Non-pigmented ciliary epithelial cell (primary cell): ENCODE measurements at regions not wholly inside any gene's neighbourhood (a gene's known extent, or its start where the extent isn't known, plus 50 kb on each side); places are given as distances from the start of the nearest gene placed in this dataset.
"Not testable (repeated sequence)": the region's sequence is repeated elsewhere in the genome, so short reads cannot be mapped to it uniquely, and the experiment has no call there.

ENCODE experiments used
- DNase-seq: peaks from one replicate; pipeline ENCODE4 v3.0.0-alpha.2; 2010; ENCODE audit warnings: low read depth

DNA sequence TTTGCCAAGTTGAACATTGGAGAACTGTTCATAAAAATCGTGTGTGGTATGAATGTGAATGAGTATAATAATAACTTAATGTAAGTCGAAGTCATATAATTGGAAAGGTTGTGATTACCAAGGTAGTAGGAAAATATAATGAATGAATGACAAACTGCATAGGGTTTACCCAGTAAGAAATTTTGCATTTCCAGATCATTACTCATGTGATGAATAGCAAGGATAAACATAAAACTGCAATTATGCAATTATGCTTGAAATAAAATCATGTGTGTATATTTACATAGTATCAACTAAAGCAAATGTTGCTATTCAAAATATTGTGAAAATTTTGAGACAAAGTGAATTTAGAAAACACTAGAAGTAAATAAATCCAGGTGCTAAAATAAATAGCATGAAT lies 1108.7 kb upstream of the TMEFF2 start:
- no peak for DNase-seq

DNA sequence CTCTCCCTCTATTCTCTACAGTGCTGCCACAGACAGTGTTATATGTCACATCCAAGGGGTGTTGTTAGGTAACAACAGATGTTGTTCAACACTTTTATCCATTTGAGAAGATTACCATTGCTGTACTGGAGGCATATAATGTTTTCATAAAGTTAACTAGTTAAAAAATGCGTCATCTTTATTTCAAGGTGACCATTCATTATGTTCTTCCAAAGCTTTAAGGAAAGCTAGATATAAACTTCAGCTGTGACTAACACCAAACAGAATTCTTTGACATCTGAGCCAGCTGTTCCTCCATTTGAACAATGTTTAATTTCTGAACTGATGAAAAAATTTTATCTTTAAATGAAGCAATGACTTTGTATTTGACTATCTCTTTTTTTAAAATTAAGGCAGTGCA lies 1099.6 kb upstream of the TMEFF2 start:
- no peak for DNase-seq

DNA sequence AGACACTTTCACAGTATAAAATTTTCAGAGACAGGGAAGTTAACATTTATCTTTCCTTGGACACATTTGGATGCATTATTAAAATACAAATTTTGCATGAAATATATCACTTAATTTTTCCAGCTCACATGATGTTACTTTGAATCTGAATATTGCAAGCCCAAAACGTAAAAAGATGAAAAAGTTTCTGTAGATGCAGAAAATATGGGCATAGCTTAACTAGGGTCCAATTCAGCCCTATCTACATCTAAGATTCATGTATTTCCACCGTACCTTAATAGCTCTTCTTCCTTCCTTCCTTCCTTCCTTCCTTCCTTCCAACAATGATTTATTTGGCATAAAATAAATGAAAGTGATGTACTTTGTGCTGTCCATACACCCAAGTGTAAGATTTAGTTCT lies 1084.6 kb upstream of the TMEFF2 start:
- no peak for DNase-seq

DNA sequence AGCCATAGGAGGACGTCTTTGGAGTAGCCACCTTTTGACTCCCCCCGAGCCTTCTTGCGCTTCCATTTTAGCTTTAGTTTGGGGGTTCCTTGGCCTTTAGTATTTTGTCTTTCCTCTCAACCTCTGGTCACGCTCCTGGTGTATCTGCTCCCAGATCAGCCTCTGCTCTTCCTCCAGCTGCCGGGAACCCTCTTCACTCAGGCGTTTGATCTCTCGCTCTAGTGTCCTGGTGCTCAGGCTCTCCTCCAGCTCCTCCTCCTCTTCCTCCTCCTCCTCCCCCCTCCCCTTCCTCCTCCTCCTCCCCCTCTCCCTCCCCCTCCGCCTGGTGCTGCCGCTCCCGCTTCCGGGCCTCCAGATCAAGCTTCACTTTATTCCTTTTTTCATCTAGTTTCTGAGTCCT lies 1082.3 kb upstream of the TMEFF2 start:
- no peak for DNase-seq

DNA sequence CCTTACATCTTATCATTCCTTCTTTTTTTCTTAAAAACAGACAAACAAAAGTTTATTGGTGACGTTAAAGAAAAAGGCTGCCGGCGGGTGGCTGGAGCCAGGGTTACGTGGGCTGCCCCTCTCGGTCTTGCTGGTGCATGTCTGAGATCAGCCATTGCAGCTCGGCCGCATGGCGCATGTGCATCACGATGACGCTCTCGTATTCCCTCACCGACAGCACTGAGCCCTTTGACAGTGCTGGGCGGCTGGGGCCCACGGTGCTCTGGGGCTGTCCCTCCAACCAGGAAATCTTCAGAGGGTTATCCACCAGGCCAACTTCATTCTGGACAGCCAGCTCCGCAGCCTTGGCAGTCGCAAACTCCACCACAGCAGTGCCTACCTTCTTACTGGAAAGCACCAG lies 1081.8 kb upstream of the TMEFF2 start:
- DNase-seq = no peak

DNA sequence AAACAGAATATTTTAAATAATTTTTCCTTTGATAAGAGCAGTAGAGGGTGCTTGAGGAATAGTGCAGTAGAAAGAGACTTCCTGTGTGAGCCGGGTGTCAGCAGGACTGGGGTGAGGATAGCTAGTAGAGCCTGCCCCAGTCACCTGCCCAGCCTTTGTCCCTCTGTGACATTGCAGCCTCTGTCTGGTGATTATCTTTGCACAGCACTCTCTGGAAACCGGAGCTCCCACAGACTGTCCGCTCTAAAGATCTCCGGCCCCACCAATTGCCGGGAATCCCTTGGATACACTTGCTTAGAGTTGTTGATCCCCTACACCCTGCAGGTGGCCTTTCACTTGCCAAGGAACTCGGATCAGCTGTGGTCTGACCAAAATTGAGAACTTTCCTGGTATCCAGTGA lies 1081.3 kb upstream of the TMEFF2 start:
- DNase-seq = no peak

DNA sequence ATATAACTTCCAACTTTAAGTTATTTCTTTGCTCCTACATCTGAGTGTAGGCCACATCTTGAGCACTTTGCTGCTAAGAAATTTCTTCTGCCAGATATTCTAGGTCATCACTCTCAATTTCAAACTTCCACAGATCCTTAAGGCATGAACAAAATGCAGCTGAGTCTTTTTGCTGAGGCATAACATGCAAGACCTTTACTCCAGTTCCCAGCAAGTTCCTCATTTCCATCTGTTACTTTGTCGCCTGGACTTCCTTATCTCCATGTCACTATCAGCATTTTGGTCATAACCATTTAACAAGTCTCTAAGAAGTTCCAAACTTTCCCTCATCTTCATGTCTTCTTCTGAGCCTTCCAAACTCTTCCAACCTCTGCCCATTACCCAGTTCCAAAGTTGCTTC lies 1077.3 kb upstream of the TMEFF2 start:
- DNase-seq = no peak

DNA sequence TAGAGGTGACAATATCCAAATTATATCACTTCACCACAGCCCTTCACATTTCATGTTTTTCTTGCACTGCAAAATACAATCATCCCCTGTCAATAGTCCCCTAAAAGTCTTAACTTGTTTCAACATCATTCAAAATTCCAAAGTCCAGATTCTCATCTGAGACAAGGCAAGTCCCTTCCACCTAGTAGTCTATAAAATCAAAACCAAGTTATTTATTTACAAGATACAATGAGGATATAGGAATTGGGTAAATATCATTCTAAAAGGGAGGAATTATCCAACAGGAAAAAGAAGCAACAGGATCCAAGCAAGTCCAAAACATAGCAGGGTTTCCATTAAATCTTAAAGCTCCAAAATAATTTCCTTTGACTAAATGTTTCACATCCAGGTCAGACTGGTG lies 1076.1 kb upstream of the TMEFF2 start:
- no peak for DNase-seq

DNA sequence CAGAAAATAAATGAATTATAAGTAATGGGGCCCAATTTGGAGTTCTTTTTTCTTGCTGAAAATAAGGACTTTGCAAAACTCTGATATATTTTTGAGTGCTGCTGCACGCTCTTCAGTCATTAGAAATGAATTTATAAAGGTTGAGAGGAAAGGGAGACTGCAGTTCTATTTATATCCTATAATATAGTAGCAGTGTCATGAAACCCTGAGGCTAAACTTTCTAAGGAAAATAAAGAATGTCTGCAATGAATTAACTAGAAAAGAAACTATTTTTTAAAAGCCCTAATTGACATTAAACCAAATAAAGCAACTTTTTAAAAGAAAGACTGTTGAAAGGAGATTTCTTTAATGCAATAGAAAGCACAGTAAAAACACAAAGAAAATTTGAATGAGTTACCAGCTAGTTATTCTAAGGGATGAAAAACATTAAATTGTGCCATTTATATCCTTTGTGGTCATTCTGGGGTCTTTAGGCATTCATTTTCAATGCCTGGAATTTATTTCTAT lies 1072.8 kb upstream of the TMEFF2 start:
- no peak for DNase-seq

DNA sequence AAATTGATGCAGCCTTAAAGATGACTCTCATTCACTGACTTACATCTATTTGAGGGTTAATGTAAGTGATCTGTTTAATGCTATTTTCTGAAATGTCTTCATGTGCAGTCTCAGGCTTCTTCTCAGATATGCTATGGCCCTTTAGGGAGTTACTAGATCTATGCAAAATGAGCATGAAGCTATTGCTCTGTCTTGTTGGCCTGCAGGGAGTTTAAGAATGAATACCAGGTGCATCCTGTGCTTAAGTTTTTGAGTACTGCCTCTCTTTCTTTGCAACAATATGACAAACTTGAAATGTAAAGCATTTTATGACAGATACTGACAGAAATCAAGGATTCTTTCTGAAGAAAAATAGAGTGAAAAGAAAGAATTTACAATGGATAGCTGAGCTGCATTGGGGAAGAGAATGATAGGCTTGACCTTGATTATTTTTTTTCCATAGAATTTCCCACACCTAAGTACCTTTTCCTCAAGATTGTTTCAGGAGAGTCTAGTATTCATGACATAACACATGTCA lies 1058.3 kb upstream of the TMEFF2 start:
- no peak for DNase-seq

DNA sequence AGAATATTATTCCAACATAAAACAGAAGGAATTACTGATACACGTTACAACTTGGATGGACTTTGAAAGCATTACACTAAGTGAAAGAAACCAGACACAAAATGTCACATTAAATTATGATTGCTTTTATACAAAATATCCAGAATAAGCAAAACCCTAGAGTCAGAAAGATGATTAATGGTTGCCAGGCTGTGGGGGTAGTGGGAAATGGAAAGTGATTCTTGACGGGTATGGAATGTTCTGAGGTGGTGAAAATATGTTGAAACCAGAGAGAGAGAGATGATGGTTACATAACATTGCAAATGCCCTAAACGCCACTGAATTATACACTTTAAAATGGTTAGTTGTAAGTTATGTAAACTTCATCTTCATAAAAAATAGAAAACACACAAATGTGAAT lies 1057.2 kb upstream of the TMEFF2 start:
- DNase-seq = no peak

DNA sequence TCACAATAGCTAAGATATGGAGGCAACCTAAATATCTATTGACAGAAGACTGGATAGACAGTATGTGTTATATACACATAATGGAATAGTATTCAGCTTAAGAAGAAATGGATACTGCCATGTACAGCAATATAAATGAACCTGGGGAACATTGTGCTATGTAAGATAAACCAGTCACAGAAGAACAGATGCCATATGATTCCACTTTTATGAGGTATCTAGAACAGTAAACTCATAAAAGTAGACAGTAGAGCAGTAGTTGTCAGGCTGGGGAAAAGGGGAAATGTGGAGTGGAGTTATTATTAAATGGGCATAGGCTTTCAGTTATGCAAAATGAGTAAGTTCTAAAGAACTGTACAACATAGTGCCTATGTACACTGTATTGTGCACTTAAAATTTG lies 1055.7 kb upstream of the TMEFF2 start:
- no peak for DNase-seq

DNA sequence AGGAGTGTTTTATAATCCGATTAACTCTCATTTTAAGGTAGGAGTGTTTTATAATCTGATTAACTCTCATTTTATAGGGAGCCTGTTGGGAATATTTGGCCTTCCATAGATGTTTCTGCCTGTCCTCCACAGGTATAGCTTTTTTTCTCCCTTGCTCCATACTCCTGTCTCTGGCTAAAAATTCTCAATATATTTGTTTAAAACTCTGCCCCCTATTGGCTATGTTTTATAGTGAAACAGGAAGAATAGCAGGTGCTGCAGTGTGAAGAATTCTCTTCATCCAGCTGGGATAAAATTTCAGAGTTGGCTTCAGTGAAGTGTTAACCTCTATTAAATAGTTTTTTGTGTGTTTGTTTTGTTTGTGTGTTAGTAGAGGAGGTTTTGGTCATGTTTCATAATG lies 1046.0 kb upstream of the TMEFF2 start:
- no peak for DNase-seq

DNA sequence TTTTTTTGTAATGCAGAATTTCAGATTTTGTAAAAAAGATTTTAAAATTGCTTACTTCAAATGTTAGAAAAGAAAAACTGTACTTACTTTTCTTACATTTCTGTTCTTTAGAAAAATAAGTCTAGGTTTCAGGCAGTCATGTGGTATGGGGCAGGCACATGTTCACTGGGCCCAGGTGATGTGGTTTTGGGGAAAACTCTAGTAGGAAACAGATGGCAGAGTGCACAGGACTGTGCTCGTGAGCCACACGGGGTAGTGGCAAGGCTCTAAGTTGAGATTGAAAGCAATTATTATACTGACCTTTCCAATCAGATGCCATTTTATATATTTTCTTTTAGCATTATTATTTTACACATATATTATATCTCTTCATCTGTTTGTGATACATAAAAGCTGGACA lies 1036.9 kb upstream of the TMEFF2 start:
- DNase-seq = no peak

DNA sequence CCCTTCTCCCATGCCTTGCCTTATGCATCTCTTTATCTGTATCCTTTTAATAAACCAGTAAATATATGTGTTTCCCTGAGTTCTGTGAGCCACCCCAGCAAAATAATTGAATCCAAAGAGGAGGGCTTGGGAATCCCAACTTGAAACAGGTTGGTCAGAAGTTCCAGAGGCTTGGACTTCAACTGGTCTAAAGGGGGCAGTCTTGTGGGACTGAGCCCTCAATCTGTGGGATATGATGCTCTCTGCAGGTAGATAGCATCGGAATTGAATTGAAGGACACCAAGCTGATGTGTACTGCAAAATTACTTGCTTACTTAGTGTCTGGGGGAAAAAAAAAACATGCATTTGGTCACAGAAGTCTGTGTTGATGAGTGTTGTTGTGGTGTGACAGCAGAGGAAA lies 1033.5 kb upstream of the TMEFF2 start:
- DNase-seq = no peak

DNA sequence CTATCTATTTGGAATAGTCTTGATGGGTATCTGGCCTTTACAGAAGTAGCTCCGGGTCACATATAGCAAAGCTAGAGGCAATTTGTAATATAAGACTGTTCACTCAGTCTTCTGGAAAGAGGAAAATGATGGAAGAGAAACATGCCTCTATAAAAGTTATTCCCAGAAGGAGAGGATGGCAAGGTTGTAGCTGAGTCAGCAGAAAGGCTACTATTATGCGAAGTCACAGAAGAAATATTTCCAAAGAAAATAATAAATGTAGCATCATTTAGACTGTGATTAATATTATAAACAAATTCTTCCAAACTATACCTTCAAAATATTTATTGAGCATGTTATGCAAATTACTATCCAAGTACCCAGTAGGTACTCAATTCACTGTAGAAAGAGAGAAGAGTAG lies 1027.7 kb upstream of the TMEFF2 start:
- DNase-seq = no peak

DNA sequence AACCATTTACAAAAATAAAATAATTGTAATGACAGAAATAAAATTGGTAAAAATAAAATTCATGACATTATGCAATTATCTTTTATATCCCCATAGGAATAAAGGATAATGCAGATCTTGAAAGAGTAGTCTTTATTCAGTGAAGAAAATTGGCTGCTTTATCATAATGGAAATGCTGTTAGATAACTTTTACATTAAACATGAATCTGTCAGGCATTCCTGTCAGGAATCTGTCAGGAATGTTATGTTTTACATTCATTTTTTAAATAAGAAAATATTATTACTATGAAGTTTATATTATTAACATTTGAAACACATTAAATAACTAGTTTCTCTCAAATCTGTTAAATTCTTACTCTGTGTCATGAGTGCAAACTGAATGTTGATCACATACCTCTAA lies 1024.7 kb upstream of the TMEFF2 start:
- no peak for DNase-seq

DNA sequence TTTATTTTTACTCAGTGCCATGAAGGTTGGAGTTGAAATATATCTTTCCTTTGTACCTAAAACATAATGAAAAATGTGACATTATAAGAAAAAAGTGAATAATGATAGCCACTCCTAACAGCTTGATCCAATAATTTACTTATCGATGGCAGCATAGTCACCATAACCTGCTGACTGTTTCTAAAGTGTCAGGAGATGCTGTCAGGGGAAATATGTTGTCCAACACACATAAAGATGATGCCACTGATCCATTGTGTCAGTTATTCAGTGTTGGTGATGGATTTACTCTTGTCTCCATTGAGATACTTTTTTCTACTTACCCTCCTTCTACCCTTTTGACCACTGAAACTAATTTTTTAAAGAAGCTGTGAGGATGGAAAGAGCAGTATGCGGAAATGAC lies 1006.9 kb upstream of the TMEFF2 start:
- no peak for DNase-seq

DNA sequence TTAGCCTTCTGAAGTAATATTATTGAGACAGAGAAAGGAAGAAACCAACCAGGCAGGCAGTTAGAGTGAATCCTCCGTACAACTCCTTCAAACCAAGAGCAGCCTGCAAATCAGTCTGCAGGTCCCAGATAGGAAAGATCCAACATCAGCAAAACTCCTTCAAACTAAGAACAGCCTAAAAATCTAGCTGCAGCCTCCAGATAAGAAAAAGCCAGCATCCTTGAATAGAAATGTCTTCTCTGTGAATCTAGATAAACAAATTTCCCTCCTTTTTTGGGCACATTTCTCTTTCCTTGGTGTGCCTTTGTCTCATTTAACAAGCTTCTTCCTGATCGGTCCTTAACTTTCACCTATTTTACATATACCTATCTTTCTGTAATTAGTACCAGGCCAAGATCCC lies 1004.6 kb upstream of the TMEFF2 start:
- DNase-seq = no peak

DNA sequence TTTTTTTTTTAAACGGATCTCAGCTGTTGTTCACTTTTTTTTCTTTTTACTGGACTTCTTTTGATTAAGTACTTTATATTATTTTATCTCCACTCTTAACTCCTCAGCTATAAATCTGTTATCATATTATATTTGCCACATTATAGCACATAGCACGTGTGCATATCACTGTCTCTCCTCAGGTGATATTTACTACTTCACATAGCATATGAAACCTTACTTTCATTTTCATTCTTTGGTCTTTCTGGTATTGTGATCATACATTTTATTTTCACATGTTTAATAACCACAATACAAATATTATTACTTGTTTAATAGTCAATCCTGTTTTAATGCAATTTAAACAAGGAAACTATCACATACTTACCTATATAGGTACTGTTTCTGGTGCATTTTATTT lies 993.1 kb upstream of the TMEFF2 start:
- DNase-seq = no peak

DNA sequence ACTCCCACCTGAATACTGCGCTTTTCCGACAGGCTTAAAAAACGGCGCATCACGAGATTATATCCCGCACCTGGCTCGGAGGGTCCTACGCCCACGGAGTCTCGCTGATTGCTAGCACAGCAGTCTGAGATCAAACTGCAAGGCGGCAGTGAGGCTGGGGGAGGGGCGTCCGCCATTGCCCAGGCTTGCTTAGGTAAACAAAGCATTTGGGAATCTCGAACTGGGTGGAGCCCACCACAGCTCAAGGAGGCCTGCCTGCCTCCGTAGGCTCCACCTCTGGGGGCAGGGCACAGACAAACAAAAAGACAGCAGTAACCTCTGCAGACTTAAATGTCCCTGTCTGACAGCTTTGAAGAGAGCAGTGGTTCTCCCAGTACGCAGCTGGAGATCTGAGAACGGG lies 976.2 kb upstream of the TMEFF2 start:
- DNase-seq = not testable (repeated sequence)

DNA sequence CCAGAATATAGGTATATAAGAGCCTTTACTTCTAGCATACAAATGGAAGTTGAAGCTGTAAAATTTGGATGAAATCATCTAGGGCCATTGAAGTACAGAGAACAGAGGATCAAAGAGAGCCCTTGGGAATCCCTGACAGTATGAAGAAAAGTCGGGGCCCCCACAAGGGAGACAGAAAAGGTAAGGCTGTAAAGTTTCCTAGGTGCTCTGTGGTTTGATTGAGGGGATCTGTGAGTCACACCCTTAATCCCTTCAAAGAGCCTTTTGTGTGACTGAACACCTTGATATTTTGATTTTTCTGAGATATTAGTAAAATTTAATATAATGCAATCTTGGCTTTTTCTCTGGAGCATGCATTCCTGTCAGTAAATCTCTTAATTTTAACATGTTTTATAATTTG lies 961.7 kb upstream of the TMEFF2 start:
- DNase-seq = no peak

DNA sequence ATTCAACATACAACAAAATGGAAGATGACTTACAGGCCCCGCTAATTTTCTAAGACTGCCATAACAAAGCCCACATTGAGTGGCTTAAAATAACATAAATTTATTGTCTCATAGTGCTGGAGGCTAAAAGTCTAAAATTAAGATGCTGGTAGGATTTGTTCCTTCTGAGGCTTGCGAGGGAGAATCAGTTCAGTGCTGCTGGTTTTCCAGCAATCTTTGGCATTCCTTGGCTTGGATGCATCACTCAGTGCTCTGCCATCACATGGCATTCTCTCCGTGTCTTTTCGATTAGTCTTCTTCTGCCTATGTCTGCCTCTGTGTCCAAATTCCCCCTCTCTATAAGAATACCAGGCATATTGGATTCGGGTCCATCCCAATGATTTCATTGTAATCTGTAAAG lies 959.3 kb upstream of the TMEFF2 start:
- DNase-seq = no peak

DNA sequence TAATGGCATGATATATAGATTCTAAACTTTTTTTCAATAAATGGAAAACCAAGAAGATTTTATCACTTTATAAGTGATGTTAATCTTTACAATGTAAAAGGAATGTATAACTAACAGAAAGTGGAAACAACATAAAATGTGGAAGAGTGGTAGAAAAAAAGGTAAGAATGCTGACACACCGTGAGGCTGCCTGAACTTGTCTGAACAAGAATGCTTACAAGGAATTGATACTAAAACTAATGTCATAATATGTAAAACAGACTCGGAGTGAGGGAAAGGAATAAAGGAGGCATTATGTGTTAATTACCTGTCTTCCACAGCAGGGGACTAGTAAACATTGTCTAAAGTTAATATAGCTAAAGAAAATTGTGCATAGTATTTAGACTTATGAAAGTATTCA lies 958.8 kb upstream of the TMEFF2 start:
- no peak for DNase-seq

DNA sequence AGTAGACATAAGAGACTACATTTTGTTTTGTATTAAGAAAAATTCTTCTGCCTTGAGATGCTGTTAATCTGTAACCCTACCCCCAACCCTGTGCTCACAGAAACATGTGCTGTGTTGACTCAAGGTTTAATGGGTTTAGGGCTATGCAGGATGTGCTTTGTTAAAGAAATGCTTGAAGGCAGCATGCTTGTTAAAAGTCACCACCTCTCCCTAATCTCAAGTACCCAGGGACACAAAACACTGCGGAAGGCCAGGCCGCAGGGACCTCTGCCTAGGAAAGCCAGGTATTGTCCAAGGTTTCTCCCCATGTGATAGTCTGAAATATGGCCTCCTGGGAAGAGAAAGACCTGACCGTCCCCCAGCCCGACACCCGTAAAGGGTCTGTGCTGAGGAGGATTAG lies 947.7 kb upstream of the TMEFF2 start:
- not testable (repeated sequence) for DNase-seq
